Mesodermal cell (in vitro differentiated cells): ENCODE measurements at regions not wholly inside any gene's neighbourhood (a gene's known extent, or its start where the extent isn't known, plus 50 kb on each side); places are given as distances from the start of the nearest gene placed in this dataset.

Experiments used
- H3K27ac ChIP-seq: 2 replicates; pipeline ENCODE4 v1.7.0; 2013; ENCODE audit warnings: mild to moderate bottlenecking, low read depth, low read length, moderate library complexity; ENCODE audit not compliant: severe bottlenecking
- H3K36me3 ChIP-seq: 2 replicates; pipeline ENCODE4 v1.7.1; 2013; ENCODE audit warnings: mild to moderate bottlenecking, low read length, moderate library complexity; ENCODE audit not compliant: control insufficient read depth, insufficient read depth
- H3K4me1 ChIP-seq: one replicate; pipeline ENCODE4 v1.7.1; 2013; ENCODE audit warnings: mild to moderate bottlenecking, low read length; ENCODE audit not compliant: insufficient read depth, control insufficient read depth, poor library complexity, severe bottlenecking
- H3K4me3 ChIP-seq: 2 replicates; pipeline ENCODE4 v1.7.0; 2013; ENCODE audit warnings: low read length, control low read depth, mild to moderate bottlenecking; ENCODE audit not compliant: insufficient read depth, poor library complexity, severe bottlenecking; ENCODE audit errors: extremely low read depth
- H3K9me3 ChIP-seq: 2 replicates; pipeline ENCODE4 v1.7.1; 2013; ENCODE audit warnings: mild to moderate bottlenecking, low read length, moderate library complexity; ENCODE audit not compliant: control insufficient read depth
- WGBS, 2 experiments: methylation state at CpG; one replicate each; pipeline ENCODE4 v1.1.5; 2013; ENCODE audit warnings: missing lambda C conversion rate in 2 of 2; ENCODE audit not compliant: insufficient coverage in 2 of 2; 5-methylcytosine and 5-hydroxymethylcytosine counted together

- peaks cover 11% of the 10 kb centered on the region for H3K4me1 ChIP-seq
- H3K9me3 ChIP-seq = no peaks in the 10 kb centered on the region
- H3K4me3 ChIP-seq = no peak overlapping the region
- 94 to 95% methylated on average over 3 to 6 of the region's 6 CpGs for WGBS, 2 experiments
- H3K27ac ChIP-seq = no peak overlapping the region
- H3K36me3 ChIP-seq = no peaks in the 10 kb centered on the region
These were observed 277.7 kb upstream of the KLF6 start for GRCh38 chr10:4062751-4063150.

DNA sequence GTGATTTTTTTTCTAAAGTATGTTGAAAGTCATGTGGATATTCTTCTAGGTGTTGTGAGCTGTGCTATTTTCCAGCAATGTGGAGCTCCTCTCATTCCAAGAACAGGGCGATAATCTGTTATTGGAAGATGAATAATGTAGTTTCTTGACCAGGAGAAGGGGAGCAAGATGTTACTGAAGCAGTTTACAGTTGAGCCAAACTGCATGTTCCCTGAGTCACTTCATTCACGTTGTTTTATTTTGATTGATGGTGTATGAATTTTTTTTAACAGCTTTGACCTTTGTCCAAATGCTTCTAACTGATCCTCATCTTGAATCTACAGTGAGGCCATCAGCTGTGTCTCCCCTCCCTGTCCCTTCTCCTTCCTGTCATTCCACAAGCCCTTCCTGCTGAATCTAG lies 277.1 kb upstream of the KLF6 start:
- Histone ChIP-seq H3K27ac (no peak overlapping the region), H3K36me3 (no peaks in the 10 kb centered on the region), H3K4me1 (peaks cover 9% of the 10 kb centered on the region), H3K4me3 (no peak overlapping the region), H3K9me3 (no peaks in the 10 kb centered on the region)
- 80 to 100% methylated on average over 1 to 2 of the region's 2 CpGs for WGBS, 2 experiments

- no peak overlapping the region for H3K4me3 ChIP-seq
- no peak overlapping the region for H3K27ac ChIP-seq
- no peaks in the 10 kb centered on the region for H3K9me3 ChIP-seq
- no peaks in the 10 kb centered on the region for H3K36me3 ChIP-seq
- 93% methylated on average over 6 of the region's 7 CpGs for WGBS, 2 experiments
- H3K4me1 ChIP-seq = peaks cover 4% of the 10 kb centered on the region
These were observed 276.5 kb upstream of the KLF6 start for GRCh38 chr10:4061441-4061951.

- WGBS, 2 experiments = 79 to 80% methylated on average over 7 to 9 of the region's 11 CpGs
- Histone ChIP-seq H3K9me3 (no peaks in the 10 kb centered on the region), H3K36me3 (no peaks in the 10 kb centered on the region), H3K27ac (no peak overlapping the region), H3K4me1 (peaks cover 3% of the 10 kb centered on the region), H3K4me3 (no peak overlapping the region)
These were observed 274.6 kb upstream of the KLF6 start for GRCh38 chr10:4059471-4060138.

DNA sequence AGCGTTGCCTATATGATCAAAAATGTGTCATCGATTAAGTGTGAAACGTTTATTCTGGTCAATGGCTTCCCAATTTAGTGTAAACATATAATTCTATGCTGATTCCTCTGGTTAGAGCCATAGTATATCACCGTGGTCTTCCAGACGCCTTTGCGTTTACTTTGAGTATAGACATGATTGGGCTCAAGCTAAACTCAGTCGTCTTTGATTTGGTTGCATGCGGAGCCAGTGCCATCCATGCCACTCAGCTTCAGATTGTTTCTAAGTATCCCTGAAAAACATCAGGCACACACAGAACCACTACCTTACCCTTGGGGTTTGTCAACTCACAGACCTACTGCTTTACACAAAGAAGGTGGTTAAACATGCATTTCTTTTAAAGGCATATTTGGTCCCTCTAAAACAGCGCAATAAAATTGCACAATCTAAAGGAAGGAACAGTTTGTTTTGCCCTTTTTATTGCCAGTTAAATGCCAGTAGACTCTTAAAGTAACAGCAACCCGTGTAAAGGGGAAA lies 273.6 kb upstream of the KLF6 start:
- Histone ChIP-seq H3K27ac (no peak overlapping the region), H3K9me3 (no peaks in the 10 kb centered on the region), H3K4me1 (peaks cover 3% of the 10 kb centered on the region), H3K36me3 (no peaks in the 10 kb centered on the region), H3K4me3 (no peak overlapping the region)
- 97 to 99% methylated on average over 8 to 9 of the region's 10 CpGs for WGBS, 2 experiments

DNA sequence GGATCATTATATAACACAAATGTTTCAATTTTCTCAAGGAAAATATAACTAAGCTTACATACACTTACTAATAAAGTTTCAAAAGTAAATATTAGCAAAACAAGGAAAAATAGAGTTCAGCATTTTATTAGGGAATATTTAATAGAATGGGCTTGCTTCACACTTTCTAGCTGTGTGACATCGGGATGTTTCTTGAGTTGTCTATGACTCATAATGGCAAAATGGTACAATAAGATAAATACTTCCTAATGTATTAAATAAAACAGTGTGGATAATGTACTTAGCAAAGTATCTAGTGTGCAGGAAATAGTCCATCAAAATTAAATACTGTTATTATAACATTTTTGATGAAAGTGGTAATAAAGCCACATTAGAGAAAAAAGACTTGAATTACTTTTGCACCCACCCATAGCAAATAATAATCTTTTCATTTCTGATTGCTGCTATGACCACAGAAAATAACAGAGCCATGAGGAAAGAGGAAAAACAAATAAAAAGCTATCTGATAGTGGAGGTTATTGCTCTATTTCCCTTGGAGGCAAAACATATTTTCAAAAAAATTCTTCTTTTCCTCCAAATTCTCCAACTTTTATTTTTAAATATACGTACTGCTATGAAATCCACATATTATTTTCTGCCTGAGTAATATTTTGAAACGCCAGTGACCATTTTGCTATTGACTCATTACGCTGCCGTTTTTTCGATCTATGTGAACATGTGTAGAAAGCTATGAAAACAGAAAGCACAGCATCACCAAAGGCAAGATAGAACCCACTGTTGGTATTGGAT lies 272.9 kb upstream of the KLF6 start:
- Histone ChIP-seq H3K4me1 (peaks cover 3% of the 10 kb centered on the region), H3K4me3 (no peak overlapping the region), H3K27ac (no peak overlapping the region), H3K9me3 (no peaks in the 10 kb centered on the region), H3K36me3 (no peaks in the 10 kb centered on the region)
- 93 to 100% methylated on average over 3 to 5 of the region's 6 CpGs for WGBS, 2 experiments

DNA sequence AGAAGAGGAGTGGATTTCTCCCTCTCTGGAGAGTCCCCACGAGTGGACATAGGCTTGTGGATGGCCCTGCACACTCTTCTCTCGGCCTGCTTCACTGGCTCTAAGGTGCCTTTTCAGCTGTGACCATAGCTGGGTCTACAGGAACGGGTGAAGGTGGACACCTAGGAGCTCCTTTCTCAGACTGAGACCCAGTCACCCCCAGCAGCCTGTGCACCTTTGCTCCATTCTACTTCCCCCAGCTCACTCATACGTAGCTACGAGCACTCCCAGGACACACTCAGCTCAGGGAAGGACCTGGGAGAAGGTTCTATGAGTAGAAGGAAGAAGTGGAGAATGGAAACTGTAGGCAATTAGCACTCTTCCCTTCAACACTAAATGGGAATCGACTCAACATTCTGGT lies 272.0 kb upstream of the KLF6 start:
- no peak overlapping the region for H3K27ac ChIP-seq
- peaks cover 3% of the 10 kb centered on the region for H3K4me1 ChIP-seq
- 90 to 95% methylated on average over 3 of the region's 6 CpGs for WGBS, 2 experiments
- H3K36me3 ChIP-seq = no peaks in the 10 kb centered on the region
- H3K9me3 ChIP-seq = no peaks in the 10 kb centered on the region
- H3K4me3 ChIP-seq = no peak overlapping the region

DNA sequence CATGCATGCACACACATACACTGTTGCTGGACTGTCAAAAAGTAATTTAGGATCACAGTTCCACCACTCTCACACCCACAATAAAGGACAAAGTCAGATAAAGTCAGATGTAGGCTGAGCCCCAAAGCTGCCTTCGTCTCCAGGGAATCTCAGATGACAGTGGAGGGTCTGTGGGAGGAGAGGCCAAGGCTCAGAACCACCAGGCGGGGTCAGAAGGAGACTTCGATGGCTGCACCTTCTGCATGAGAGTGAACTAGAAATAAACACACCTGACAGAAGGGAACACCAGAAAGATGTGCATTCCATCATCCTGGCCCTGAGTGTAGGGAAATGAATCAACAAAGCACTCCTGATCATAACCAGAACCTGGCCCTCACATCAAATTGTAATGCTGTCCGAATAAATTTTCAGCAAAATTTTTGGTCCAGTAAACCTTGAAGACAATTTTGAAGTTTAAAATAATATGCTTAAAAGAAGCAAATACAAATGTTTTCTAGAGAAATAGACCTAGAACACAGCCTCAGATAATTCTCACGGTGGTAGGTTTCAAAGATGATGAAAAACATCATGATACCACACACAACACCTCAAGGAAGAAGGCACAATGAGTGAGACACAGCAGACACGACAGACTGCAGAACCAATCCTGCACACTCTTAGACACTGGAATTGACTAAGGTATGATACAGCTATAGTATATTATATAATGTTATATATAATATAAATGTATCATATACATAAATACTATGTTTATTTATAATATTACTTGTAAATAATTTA lies 269.8 kb upstream of the KLF6 start:
- WGBS, 2 experiments = 96% methylated on average over 4 of the region's 6 CpGs; no CpG with 5 or more reads in 1 of the 2 experiments
- Histone ChIP-seq H3K9me3 (no peaks in the 10 kb centered on the region), H3K4me3 (no peak overlapping the region), H3K4me1 (no peaks in the 10 kb centered on the region), H3K27ac (no peak overlapping the region), H3K36me3 (no peaks in the 10 kb centered on the region)

DNA sequence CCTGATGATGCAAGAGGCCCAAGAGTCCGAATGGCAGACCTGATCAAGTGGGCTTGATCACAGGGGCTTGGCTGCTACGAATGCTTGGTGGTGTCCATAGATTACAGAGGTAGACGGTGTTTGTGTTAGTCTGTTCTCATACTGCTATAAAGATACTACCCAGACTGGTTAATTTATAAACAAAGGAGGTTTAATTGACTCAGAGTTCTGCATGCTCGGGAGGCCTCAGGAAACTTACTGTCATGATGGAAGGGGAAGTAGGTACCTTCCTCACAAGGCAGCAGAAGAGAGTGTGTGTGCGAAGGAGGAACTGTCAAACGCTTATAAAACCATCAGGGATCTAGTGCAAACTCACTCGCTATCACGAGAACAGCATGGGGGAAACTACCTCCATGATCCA lies 268.9 kb upstream of the KLF6 start:
- Histone ChIP-seq H3K36me3 (no peaks in the 10 kb centered on the region), H3K4me1 (no peaks in the 10 kb centered on the region), H3K9me3 (no peaks in the 10 kb centered on the region), H3K27ac (no peak overlapping the region), H3K4me3 (no peak overlapping the region)
- 92 to 93% methylated on average over 2 to 6 of the region's 8 CpGs for WGBS, 2 experiments

DNA sequence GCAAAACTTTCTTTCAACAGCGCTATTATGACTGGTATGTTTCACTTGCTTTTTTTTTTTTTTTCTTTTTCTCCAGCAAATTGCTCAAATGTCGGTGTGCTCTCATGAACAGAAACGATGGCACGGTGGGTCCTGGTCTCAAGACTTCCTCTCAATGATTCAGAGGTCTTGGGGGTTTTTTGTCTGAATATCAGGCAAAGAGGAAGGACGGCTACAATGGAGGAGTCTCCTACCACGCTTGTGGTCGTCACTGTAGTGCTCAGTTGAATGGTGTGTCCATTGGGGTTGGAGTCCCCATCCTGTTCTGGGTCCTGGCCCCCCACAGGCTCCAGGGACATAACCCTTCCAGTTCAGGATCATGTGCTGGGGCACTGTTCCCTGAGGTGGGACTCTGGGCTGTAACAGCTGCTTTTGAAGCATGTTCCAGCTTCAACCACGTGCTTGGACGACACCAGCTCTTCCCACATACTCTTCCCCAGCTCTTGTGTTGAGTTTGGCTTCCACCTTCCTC lies 266.7 kb upstream of the KLF6 start:
- H3K9me3 ChIP-seq = no peaks in the 10 kb centered on the region
- no peaks in the 10 kb centered on the region for H3K36me3 ChIP-seq
- WGBS, 2 experiments = 90 to 96% methylated on average over 6 to 8 of the region's 9 CpGs
- no peaks in the 10 kb centered on the region for H3K4me1 ChIP-seq
- H3K27ac ChIP-seq = no peak overlapping the region
- no peak overlapping the region for H3K4me3 ChIP-seq
